ENCODE measurements at regions not wholly inside any gene's neighbourhood (a gene's known extent, or its start where the extent isn't known, plus 50 kb on each side); places are given as distances from the start of the nearest gene placed in this dataset.

DNA sequence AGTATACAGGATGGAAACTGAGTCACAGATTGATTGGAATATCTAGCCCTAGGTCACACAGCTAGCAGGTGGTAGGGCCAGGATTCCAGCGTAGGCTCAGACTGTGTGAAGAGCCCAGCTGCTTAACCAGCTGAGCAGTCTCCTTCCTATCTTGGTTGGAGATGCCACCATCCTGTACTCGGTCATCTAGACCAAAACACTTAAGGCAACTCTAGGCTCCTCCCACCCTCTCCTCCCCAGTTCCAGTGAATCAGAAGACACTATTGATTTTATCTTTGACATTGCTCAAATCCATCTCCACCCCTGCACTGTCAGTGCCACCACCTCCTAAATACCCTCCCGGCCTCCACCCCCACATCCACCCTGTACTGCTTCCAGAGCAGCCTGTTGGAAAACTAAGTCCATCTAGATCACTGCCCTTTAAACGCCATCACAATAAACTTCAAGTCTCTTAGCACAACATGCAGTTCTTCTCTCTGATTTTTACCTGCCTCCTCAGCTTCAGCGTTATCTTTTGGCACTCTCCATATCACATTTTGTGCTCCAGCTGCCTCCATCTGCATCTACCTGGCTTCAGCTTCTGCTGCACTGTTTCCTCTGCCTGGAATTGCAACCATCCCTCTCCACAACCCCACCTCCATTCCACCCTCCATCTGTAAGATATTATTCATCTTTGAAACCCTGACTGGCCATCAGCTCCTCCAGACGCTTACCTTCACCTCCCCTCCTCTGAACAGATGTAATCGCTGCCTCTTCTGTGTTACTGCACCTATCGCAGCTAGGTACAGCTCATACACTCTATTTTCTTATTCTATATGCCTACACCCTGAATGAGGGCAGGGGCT is 86.8 kb upstream of the ACP3 start:
- Mint-ChIP-seq H3K27me3 (peaks cover 5 to 13% (median 7%) of the 10 kb centered on the region in 3 donors), H3K4me1 (no peaks in the 10 kb centered on the region), H3K4me3 (no peak overlapping the region), H3K9me3 (no peaks in the 10 kb centered on the region), H3K36me3 (no peaks in the 10 kb centered on the region), H3K27ac (no peak overlapping the region)
- DNase-seq, result no peak
- ATAC-seq (ENCODE audit: low read depth in 2 of 2), result no peak

DNA sequence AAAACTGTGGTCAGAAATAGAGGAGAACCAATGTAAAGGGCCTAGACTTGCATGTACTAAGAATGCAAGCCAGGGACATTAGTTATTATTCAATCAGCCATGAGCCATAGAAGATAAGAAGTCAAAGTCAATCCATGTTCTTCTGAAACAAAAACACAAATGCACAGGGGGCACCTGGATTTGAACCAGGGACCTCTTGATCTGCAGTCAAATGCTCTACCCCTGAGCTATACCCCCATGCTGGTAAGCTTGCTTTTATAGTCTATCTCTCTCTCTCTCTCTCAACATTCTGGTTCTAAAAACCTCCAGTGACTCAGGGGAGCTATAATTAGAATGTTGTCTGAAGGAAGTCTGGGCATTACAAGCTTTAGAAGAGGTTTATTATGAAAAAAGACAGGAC is 85.6 kb upstream of the ACP3 start:
- no peaks in the 10 kb centered on the region for H3K36me3 Mint-ChIP-seq
- no peak overlapping the region for H3K27ac Mint-ChIP-seq
- ATAC-seq (ENCODE audit: low read depth in 2 of 2), result no peak
- no peak for DNase-seq
- H3K4me3 Mint-ChIP-seq, result no peak overlapping the region
- H3K27me3 Mint-ChIP-seq, result peaks cover 7 to 13% (median 10%) of the 10 kb centered on the region in 3 donors
- no peaks in the 10 kb centered on the region for H3K9me3 Mint-ChIP-seq
- no peaks in the 10 kb centered on the region for H3K4me1 Mint-ChIP-seq

DNA sequence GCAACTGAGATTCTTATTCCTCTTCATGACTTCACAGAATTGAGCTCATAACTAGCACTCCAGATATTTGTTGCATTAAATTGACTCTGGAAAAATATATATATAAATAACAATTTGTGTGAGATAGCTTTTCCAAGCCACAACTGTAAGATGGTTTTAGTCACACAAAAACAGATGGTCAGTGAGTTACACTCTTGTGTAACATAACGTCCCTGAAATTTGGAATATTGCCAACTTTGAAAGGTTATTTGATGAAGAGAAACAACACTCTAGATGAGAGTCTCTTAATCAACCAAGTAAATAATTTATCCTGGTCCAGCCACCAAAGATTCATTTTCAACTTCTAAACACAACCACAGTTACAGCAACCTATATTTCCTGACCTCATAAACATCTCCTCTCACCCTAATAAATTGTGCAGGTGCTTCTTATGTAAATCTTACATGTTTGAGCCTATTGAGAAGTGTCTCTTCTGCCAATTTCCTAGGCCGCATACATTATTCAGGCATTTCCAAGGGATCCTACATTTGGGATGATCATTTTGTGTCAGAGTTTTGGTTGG is 84.9 kb upstream of the ACP3 start:
- no peak for ATAC-seq (ENCODE audit: low read depth in 2 of 2)
- Mint-ChIP-seq H3K27me3 (peaks cover 7 to 13% (median 11%) of the 10 kb centered on the region in 3 donors), H3K36me3 (no peaks in the 10 kb centered on the region), H3K27ac (no peak overlapping the region), H3K4me3 (no peak overlapping the region), H3K9me3 (no peaks in the 10 kb centered on the region), H3K4me1 (no peaks in the 10 kb centered on the region)
- no peak for DNase-seq

DNA sequence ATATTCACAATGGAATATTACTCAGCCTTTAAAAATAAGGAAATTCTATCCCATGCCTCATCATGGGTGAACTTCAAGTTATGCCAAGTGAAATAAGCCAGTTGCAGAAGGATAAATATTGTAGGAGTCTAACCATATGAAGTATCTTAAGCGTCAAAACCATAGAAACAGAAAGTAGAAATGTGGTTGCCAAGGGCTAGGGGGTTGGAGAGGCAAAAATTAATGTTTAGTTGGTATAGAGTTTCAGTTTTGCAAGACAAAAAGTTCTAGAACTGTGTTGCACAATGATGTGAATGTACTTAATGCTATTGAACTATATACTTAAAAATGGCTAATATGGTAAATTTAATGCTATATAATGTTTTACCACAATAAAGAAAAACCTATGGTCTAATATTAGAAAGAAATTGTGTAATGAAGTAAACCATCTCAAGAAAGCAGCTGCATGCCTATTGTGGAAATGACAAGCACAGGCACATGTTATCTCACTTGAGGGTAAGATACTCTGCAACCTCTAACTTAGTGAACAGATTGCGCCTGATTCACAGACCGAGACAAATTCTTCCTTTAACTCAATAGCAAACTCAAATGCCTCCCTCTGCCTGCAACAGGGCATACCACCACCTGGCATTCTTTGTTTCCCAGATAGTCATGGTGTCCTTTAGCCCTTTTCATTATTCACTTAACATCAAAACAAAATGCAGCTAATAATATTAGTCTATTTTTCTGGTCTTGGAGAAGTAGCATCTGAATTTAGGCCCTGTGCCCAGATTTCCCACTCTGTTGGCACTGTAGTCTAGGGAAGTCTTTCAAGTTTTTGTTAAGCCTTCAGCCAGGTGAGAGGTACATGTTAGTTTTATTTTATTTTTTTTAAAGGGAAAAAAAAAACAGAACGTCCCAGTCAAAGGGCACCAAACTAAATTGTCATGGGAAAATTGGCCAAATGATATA is 80.2 kb upstream of the ACP3 start:
- Mint-ChIP-seq H3K4me3 (no peak overlapping the region), H3K4me1 (no peaks in the 10 kb centered on the region), H3K36me3 (no peaks in the 10 kb centered on the region), H3K27me3 (peaks cover 0 to 14% (median 6%) of the 10 kb centered on the region in 3 donors), H3K27ac (peak overlapping the region in 1 of 6 donors; percentile 6), H3K9me3 (no peaks in the 10 kb centered on the region)
- ATAC-seq (ENCODE audit: low read depth in 2 of 2), result no peak
- DNase-seq, result no peak

DNA sequence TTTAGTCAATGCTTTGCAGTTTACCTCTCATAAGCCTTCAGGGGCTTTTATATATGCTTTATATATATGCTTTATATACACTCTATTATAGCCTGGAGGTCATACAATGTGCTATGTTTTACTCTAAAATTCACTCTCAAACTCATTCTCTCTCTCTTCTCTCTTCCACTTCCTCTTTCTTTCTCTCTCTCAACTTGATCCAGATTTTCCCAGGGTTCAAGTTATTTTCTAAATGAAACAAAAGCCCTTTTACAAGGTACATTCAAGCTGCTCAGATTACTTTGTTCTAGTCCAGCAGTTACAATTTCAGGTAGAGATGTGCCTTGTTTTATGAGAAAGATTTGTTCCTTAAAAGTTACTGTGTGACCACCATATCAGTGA is 79.6 kb upstream of the ACP3 start:
- H3K4me1 Mint-ChIP-seq, result no peaks in the 10 kb centered on the region
- no peaks in the 10 kb centered on the region for H3K9me3 Mint-ChIP-seq
- peak overlapping the region in 1 of 6 donors; percentile 54 for H3K27ac Mint-ChIP-seq
- ATAC-seq (ENCODE audit: low read depth in 2 of 2), result no peak
- H3K4me3 Mint-ChIP-seq, result no peak overlapping the region
- peaks cover 0 to 16% (median 6%) of the 10 kb centered on the region in 3 donors for H3K27me3 Mint-ChIP-seq
- no peak for DNase-seq
- H3K36me3 Mint-ChIP-seq, result no peaks in the 10 kb centered on the region

DNA sequence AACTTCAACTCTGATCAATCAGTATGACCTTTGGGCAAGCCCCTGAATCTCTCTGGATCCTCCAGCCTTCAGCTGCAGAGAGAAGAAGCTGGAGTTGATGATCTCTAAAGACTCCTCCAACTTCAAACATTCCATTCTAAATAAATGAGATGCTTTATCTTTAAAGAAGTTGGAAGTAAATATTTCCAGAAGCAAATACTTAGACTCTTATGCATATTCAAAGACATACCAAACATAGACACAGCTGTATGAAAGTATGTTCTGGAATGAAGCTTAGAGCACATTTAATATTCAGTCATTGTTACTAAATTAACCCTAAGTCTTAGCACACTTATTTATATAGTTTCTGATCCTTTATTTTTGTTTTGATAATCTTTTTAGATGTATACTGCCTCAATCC is 77.6 kb upstream of the ACP3 start:
- DNase-seq (no peak), ATAC-seq (ENCODE audit: low read depth in 2 of 2) (no peak)
- Mint-ChIP-seq H3K27ac (no peak overlapping the region), H3K4me3 (no peak overlapping the region), H3K36me3 (no peaks in the 10 kb centered on the region), H3K9me3 (no peaks in the 10 kb centered on the region), H3K27me3 (peaks cover 0 to 11% (median 6%) of the 10 kb centered on the region in 3 donors), H3K4me1 (no peaks in the 10 kb centered on the region)

DNA sequence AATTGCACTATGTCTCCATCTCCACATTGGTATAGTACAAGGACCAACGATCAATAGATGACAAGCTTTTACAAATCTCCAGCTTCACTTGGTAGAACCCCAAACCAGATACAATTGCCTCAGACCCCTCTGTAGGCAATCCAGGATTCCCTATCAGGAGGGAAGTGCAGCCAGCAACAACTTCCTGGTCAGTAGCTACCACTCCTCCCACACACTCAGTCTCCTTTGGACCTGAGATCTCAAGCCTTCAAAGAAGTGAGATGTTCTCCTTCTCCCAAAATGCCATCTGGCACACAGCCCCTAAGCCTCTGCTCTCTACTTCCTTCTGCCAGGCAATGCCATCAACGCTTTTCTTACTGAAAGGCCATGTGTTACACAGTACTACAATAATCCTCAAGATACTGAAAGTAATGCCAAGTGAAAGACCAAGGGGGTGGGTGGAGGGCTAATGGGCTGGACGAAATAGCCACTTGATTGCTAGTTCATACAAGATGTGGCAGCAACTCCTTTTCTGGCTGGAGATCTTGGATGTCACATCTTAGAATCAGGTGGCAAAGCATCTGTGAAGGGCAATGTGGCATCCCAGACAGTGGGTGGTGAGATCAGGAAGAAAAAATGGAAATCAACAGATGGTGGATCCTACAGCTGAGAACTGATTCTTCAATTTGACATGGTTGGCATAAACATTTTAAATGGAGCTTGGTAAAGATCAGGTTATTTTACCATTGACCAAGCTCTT is 75.3 kb upstream of the ACP3 start:
- Mint-ChIP-seq H3K9me3 (peaks cover 0 to 3% (median 0%) of the 10 kb centered on the region in 7 donors), H3K4me1 (no peaks in the 10 kb centered on the region), H3K27ac (no peak overlapping the region), H3K36me3 (no peaks in the 10 kb centered on the region), H3K4me3 (no peak overlapping the region), H3K27me3 (peaks cover 0 to 6% (median 6%) of the 10 kb centered on the region in 3 donors)
- no peak for DNase-seq
- ATAC-seq (ENCODE audit: low read depth in 2 of 2), result no peak

DNA sequence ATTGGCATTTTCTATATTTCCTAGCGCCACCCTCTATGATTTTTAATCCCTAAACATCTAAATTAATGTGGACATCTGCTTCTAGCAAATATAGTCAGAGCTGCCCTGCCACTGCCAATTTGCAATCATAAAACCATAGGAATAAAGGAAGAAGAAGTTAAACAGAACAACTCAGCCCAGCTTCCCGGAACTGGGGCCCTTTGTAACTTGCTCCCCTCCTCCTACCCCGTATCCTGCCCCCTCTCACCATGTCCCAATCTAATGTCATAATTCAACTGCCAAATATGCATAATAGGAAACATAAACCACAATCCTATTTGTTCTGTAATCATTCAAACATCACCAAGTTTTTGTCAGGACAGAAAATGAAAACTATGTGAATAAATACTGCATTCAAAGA is 74.4 kb upstream of the ACP3 start:
- H3K4me3 Mint-ChIP-seq, result no peak overlapping the region
- DNase-seq, result no peak
- H3K36me3 Mint-ChIP-seq, result no peaks in the 10 kb centered on the region
- peaks cover 0 to 6% (median 6%) of the 10 kb centered on the region in 3 donors for H3K27me3 Mint-ChIP-seq
- no peaks in the 10 kb centered on the region for H3K4me1 Mint-ChIP-seq
- H3K27ac Mint-ChIP-seq, result no peak overlapping the region
- peaks cover 0 to 3% (median 0%) of the 10 kb centered on the region in 7 donors for H3K9me3 Mint-ChIP-seq
- no peak for ATAC-seq (ENCODE audit: low read depth in 2 of 2)

DNA sequence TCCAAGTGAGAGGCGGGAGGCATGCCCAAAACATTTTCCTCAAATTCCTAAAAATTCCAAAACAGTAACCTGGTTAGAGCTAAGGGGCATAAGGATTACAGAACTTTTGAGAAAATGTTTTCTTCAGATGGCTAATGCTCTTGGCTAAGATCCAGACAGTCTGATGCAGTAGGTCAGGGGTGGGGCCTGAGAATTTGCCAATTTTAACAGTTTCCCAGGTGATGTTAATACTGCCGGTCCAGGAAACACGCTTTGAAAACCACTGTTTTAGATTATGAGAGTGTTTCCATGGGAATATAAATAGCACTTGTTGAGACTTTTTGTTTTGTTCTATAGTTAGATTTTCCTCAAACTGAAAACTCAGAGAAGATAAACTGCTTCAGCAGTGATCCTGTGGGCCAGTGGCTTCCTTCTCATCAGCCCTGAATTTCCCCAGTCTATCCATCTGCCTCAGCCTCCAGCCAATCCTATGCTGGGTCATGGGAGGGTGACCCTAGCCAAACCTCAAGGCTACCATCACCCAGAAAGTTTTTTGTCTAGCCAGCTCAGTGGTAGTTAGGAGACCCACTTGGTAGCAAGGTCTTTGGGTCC is 71.6 kb upstream of the ACP3 start:
- no peak overlapping the region for H3K4me3 Mint-ChIP-seq
- H3K36me3 Mint-ChIP-seq, result no peaks in the 10 kb centered on the region
- ATAC-seq (ENCODE audit: low read depth in 2 of 2), result no peak
- H3K9me3 Mint-ChIP-seq, result peaks cover 0 to 3% (median 0%) of the 10 kb centered on the region in 7 donors
- H3K27me3 Mint-ChIP-seq, result peaks cover 0 to 6% (median 6%) of the 10 kb centered on the region in 3 donors
- DNase-seq, result no peak
- H3K27ac Mint-ChIP-seq, result no peak overlapping the region
- no peaks in the 10 kb centered on the region for H3K4me1 Mint-ChIP-seq

DNA sequence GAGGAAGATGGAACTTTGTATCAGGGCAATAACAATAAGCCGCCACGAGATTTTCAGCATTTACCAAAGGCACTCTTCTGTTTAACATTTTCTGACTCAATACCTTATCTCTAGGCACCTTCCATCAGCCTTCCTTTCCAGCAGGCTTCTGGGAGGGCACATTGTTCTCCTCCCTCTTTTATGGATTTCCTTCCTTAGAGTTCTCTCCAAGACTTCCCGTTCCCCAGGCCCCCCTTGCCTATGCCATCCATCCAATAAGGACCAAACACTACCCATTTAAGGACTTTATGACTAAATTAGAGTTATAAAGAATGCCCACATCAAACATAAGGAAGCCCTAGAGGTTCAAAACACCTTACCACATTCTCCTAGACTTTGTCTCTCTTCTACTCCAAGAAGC is 71.0 kb upstream of the ACP3 start:
- DNase-seq (no peak), ATAC-seq (ENCODE audit: low read depth in 2 of 2) (no peak)
- Mint-ChIP-seq H3K4me1 (no peaks in the 10 kb centered on the region), H3K4me3 (no peak overlapping the region), H3K27ac (no peak overlapping the region), H3K27me3 (peaks cover 0 to 6% (median 5%) of the 10 kb centered on the region in 3 donors), H3K36me3 (no peaks in the 10 kb centered on the region), H3K9me3 (peaks cover 0 to 3% (median 0%) of the 10 kb centered on the region in 7 donors)

DNA sequence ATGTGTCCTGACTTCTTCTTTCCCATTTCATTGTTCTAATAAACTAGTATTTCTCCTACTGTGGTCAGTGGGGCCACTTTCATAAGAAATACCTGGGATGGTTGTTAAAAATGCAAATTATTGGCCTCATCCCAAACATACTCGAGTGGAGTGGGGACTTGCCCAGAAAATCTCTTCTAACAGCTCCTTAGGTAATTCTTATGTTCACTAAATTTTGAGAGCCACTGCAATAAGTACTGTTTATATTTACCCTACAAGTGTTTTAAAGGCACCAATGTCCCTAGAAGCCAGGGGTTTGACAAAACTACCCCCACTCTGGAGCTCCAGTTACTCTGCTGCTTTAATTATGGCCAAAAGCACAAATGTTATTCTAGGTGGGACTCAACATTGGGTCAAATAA is 70.0 kb upstream of the ACP3 start:
- H3K9me3 Mint-ChIP-seq, result peaks cover 0 to 3% (median 0%) of the 10 kb centered on the region in 7 donors
- DNase-seq, result no peak
- ATAC-seq (ENCODE audit: low read depth in 2 of 2), result no peak
- no peaks in the 10 kb centered on the region for H3K36me3 Mint-ChIP-seq
- no peaks in the 10 kb centered on the region for H3K27me3 Mint-ChIP-seq
- H3K4me1 Mint-ChIP-seq, result no peaks in the 10 kb centered on the region
- no peak overlapping the region for H3K4me3 Mint-ChIP-seq
- H3K27ac Mint-ChIP-seq, result no peak overlapping the region

DNA sequence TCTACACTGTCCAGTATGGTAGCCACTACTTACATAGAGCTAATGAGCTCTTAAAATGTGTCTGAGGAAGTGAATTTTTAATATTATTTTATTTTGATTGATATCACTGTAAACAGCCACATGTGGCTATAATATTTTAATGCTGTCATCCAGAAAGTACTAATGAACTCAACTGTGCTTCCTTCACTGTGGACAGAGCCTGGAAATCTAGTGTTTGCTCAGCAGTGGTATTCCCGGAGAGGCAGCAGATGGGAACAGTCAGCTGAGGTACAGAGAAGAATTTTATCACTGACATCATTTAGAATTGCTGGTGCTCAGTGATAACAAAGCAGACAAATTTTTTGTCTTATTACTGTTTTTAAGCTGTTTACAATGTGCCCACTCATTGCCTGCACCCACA is 68.7 kb upstream of the ACP3 start:
- no peak for DNase-seq
- no peak overlapping the region for H3K4me3 Mint-ChIP-seq
- H3K27ac Mint-ChIP-seq, result no peak overlapping the region
- no peak for ATAC-seq (ENCODE audit: low read depth in 2 of 2)
- H3K9me3 Mint-ChIP-seq, result peaks cover 0 to 3% (median 0%) of the 10 kb centered on the region in 7 donors
- no peaks in the 10 kb centered on the region for H3K27me3 Mint-ChIP-seq
- no peaks in the 10 kb centered on the region for H3K36me3 Mint-ChIP-seq
- no peaks in the 10 kb centered on the region for H3K4me1 Mint-ChIP-seq
